NCI-H1694 (cell line): ENCODE measurements at regions not wholly inside any gene's neighbourhood (a gene's known extent, or its start where the extent isn't known, plus 50 kb on each side); places are given as distances from the start of the nearest gene placed in this dataset.

Source experiments
- DNase-seq: peaks from one replicate; lab custom pipeline; 2025; lab: John Stamatoyannopoulos, UW

DNA sequence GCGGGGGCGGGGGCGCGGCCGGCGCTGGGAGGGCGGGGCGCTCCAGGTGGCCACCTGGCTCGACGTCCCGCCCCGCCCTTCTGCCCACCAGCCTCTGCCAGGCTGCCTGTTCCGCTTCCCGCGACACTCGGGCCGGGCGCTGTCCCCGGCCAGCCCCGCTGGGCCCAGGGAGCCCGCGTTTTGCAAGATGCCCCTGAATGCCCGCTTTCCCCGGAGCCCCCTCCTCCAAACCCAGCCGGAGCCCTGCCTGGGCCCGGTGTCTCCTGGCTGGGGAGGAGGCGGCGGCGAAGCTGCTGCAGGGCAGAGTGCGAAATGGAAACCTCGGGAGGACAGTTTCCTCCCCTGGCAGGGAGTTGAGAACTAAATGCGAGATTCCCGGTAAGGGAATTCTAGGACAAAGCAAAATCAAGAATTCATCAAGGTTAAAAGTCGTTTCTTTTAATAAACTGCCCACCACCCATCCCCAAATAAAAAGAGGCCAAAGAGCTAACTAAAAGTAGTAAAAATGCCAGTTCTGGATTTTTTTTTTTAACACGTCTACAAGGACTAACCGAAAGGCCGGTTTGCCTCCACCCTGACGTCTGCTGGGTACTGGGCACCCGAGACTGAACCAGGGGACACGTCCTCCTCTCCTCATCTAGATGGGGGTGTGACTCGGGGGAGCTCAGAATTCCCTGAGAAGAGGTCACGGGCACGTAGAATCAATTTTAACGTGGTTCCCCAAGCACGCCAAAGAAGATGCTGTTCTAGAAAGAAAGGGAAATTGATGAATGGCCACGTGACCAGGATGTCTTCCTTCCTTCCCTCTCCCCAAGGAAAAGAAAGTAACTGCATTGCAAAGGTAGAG is 200.4 kb upstream of the NFE2L3 start:
- DNase-seq, result no peak

DNA sequence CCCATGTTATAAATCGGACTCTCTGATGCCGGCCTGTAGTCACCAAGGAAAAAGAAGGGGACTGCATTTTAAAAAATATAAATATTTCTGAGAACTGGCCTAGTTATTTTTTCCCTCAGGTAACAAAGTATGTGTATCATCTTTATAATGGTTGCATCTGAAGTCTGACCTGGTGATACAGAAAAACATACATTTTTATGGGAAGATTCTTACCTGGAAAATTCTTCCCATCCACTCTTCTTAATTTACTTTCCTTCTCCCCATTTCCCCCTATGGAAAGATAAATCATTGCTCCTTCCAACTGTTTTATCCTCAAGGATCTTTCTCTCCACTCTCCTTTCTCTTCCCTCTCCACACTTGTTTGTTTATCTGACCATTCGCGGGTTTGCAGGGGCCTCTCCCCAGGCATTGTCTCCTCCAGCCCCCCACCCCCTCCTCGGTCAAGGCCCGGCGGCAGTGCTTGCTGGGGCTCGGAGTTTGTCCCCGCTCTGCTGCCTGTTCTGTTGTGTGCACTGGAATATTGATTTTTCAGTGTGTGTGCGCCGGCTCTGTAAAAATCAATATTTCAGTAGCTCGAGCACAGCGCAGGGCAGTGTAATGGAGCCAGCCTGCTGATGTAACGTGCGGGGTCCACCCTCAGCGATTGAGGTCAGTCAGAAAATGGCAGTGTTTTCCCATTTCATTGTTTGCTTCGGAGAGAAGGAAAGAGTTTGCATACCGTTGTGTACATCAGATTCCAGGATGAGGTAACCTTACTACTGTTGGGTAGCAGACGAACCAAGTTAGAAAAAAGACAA is 199.5 kb upstream of the NFE2L3 start:
- DNase-seq, result no peak

DNA sequence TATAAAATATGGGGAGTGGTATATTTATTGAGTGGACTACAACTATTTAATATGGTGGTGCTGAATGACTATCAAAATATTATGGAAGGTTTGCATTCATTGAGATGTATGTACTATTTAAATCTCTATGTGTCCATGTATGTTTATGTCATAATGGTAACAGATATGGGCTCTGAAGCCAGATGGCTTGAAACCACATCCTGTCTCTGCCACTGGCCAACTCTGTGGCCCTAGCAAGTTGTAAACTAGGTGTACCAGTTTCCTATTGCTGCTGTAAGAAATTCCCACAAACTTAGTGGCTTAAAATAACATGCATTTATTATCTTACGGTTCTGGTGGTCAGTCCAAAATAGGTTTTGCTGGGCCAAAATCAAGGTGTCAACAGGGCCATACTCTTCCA is 198.1 kb upstream of the NFE2L3 start:
- DNase-seq, result no peak

DNA sequence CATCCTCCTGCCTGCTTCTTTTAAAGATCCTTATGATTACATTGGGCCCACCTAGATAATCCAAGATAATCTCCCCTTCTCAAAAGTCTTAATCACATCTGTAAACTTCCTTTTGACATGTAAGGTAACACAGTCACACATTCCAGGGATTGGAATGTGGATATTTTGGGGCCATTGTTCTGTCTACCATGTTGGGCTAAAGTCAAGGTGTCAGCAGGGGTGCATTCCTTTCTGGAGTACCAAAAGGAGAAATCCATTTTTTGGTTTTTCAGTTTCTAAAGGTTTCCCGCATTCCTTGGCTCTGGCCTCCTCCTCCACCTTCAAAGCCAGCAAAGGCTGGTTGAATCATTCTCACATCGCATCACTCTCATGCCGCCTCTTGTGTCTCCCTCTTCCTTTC is 197.6 kb upstream of the NFE2L3 start:
- no peak for DNase-seq

DNA sequence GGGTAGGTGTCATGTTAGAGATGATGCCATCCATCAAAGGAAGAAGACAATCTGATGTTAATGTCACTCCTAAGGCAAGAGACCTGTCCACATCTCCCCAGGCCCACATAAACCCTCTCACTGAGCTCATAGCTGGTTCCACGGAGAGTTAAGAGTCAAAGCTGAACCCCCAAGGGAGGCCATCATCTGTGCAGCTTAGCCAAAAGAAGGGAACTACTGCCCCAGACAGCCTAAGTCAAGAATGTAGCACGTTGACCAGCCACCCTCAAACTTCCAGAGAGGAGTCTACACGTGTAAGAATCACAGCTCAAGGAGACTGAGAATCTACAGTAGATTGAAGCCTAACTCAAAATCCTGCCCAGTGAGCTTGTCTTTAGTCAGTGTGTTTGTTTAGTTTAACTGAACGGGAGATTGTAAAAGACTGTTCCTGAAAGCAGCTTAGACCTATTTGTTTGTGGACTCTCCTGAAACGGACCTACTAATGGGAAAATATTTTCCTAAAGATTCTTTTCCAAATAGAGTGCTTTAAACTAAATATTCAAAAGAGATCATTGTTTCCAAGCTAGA is 192.7 kb upstream of the NFE2L3 start:
- DNase-seq, result no peak

DNA sequence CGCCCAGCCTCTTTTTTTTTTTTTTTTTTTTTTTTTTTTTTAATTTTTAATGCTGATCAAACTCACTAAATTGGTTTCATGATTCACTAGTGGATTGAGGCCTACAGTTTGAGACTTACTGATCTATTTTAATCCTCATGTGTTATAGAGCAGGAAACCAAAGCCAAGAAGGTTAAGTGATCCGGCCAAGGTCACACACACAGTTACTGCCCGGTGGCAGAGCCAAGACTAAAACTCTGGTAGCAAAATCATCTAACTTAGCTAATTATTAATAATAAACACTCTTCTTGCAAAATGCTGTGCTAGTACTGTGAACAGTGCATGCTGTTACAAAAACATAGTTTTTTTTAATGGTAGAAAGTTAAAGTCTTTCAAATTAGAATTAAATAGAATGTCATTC is 188.3 kb upstream of the NFE2L3 start:
- no peak for DNase-seq

DNA sequence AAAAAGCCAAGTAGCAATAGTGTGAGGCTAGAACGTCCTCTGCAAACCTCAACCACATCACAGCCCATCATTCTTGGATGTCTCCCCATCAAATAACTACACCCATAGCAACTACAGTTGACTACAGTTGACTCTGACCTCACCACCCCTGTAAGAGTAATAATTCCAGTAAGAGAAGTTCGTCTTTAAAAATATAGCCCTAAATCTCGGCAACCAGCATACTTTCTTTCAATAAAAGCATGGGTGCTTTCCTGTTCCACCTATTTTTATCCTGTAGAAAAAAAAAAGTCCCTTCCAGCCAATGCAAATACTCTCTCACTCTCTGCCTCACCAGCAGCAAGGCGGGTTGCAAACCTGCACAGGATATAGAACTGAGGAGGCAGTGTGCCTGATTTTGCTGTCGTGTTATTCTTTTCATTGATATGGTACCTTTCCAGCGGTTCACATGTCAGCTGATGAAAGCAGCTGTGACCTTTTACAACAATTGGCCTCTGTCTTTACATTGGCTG is 187.5 kb upstream of the NFE2L3 start:
- DNase-seq, result no peak

DNA sequence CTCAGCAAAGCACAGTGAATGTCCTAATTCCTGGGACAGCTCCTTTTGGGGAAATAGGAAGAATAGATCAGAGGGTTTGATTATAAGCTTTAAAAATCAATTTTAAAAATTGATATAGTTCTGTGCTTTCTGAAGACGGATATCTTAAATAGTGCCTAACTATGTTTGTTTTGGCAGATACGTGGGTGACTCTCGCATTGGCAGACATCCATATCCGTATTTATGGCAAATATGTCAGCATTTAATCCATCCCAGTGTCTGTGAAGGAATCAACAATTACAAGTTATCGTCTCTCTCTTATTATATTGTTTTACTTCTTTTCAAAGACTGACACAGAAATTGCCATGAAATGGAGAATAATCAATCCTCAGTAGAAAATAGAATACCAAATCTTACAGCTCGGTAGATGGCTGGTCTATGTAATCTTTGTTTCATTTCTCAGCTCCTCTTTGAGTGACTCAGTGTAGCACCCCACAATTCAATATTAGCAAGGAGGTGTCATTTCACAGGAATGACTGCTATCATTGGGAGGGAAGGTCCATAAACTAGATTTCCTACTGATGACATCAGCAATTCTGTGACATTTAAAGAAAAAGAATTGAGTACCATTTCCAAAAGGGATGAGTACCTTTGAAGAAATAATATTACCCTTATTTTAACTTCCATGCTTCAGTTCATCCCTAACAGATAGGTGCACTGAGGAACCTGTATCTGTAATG is 186.4 kb upstream of the NFE2L3 start:
- peak; percentile 9 for DNase-seq

DNA sequence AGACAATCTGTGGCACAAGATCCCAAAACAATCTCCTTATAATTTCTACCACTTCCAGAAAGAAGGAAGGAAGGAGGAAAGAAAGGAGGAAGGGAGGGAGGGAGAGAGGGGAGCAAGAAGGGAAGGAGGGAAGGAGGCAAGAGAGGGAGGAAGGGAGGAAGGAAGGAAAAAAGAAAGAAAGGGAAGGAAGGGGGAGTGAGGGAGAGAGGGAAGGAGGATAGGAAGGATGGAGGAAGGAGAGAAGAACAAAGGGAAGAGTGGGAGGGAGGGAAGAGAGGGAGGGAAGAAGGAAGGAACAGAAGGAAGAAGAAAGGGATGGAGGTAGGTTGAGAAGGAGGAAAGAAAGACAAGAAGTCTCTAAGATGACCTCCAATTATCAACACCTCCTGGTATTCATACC is 185.5 kb upstream of the NFE2L3 start:
- no peak for DNase-seq

DNA sequence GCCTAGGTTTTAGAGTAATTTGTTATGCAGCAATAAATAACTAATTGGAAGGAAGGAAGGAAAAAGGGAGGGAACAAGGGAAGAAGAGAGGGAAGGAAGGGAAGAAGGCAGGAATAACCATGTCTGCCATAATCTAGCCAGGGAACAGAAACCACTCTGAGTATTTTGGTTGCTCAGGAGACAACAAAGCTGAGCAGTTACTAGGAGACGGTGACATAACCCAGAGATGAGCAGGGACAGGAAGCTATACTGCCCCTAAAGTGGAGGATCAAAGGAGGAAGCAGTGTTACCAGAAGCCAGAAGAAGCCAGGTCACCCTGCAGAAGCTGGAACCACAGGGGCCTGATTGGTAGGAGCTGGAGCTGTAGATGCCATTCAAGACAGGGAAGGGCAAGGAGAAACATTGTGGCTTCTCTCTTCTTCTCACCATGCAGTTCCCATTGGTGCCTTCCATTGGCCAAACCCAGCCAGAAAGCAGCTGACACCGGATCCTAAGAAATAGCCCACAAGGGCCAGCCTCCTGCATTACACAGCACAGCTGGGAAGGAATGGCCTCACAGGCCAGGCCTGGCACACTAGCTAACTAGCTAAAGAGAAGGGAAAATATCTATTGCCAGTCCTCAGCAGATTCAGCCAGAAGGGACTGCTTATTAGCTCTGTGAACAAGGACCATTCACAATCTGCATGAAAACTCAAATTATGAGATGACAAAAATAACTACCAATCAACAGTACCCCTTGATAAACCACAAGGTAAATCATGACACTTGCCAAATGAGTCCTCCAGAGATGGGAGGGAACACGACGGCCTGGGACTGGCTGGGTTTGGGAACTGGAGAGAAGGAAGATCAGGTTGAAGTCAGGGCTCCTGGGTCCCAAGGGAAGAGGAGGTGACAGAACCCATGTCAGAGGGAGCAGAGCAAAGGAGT is 184.5 kb upstream of the NFE2L3 start:
- DNase-seq, result no peak

DNA sequence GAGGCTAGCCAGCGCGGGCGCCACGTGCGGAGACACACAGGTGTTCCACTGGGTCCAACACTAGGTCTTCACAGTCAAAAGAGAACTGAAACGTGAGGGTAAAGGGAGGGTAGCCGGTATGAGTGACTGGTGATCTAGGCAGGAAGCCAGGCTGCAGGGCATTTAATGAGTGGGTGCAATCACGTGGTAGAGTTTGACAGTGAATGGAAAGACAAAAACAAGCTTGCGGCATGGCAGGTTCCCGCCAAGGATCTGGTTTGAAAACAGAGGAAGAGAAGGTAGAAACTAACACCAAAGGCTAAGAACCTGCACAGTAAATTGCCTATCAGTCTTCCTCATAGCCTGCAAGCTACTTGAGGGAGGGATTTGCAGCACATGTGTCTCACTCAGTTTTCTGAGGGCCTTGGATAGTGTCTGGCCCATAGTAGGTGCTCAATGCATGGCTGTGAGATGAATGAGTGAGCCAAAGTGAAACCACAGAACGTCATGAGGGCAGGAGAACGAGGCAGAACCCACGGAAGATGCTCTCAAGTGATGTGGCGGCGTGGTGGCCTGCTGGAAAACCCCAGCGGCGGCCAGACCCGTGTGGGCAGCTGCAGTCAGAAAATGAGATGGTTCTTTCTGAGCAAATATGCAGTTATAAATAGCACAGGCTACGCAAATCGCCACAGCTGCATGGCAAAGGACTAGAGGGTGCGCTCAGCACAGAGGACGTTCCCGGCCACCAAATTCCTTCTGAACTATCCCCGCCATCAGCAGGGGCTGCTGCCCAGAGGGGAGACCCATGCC is 183.6 kb upstream of the NFE2L3 start:
- DNase-seq, result no peak

DNA sequence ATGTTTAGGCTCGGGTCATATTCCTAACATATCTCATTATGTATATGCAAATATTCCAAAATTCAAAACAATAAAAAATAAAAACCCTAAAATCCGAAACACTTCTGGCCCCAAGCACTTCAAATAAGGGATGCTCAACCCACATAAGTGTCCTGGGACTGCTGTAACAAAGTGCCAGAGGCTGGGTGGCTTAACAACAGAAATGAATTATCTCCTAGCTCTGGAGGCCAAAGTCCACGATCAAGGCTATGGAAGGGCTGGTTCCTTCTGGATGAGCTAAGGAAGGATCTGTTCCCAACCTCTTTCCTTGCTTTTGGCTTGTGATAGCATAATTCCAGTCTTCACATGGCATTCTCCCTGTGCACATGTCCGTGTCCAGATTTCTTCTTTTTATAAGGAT is 181.6 kb upstream of the NFE2L3 start:
- DNase-seq, result no peak

DNA sequence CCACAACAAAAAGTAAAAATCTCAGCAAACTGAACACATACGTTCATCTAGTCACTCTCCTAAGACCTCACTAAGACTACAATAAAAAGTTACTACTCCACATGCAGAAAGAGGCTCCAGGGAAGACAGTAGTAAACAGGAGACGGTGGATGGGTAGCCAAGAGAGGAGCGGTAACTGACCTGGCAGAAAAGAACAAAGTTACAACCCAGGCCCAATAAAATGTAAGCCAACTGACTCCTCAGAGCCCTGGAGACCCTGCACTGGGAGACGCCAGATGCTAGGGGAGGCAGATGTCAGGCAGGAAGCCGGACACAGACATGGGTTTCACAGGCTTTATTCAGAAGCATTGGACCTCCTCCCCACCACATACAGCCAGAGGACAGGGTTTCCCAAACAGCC is 181.1 kb upstream of the NFE2L3 start:
- no peak for DNase-seq

DNA sequence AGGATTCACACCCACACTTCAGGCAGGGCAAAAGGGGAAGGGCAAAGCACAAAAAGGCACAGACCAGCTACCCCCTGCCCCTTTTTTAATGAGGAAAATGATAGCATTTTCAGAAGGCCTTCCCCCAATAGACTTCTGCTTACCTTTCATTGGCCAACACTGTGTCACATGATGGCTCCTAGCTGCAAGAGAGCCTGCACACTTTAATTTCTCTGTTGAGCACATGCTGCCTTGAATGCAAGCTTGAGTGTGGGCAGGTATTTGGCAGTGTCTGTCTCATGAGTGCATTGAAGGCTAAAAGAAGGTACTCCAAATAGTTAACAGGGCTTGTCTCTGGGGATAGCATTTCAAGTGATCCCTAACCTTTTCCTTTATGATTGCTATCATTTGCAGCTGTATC is 175.4 kb upstream of the NFE2L3 start:
- DNase-seq, result no peak

DNA sequence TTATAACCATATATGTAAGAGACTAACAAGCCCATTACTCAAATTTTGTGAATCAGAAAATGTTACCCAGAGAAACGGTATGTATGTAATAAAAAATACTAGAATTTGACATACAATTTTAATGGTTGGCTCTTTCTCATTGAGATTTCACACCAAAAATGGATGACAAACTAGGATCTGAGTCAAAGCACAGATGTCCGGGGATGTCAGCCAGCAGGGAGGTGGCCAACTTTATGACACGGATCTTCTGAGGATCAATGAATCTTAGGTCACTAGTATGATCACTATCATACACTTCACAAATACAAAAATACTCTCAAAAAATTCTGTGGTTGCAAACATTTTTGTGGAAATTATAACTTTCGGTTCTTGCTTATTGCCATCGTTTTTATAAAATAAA is 173.5 kb upstream of the NFE2L3 start:
- DNase-seq, result no peak

DNA sequence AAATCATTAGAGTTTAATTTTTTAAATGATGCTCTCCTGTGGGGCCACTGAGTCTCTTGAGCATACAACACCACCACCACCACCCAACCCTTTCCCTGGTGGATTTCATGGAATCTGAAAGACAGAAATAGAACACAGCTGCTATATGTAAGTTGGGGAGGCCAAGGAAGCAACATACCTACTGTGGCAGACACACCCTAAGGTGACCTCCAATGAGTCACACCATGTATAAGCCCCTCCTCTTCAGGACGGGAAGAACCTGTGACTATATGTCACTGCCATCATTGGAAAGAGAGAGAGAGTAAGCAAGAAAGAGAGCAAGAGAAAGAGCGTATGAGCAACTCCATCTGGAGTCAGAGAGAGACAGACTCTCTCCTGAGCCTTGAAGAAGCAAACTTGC is 172.4 kb upstream of the NFE2L3 start:
- no peak for DNase-seq

DNA sequence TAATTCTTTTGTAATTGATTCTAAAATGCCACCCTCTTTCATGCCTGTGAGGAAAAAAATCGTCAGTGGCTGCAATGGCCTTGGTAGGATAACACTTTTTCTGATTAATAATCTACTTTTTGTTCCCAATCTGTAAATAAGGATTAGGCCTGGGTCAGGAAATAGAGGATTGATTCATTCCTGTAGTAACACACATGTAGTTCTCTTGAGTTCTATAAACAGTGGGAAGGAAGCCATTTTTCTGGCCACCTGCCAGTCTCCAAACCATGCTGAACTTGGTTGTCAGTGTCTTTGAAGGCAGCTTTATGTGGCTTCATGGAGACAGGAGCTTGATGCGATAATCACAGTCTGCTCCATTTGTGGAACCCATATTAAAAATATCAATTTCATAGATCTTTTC is 169.3 kb upstream of the NFE2L3 start:
- DNase-seq, result no peak

DNA sequence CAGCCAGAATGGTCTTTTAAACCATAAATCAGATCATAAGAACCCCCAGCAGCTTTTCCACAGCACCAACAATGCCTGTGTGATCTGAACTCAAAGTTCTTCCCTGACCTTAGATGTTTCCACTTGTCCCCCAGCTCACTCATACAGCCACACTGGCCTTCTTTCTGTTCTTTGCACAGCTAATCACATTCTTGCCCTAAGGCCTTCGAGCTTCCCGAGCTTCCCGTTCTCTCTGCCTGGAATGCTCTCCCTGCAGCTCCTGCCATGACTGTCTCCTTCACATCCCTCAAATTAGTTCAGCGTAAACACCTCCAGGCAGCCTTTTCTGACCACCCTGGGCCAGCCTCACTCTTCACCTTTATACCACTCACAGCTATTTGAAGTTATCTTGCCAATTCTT is 166.8 kb upstream of the NFE2L3 start:
- no peak for DNase-seq

DNA sequence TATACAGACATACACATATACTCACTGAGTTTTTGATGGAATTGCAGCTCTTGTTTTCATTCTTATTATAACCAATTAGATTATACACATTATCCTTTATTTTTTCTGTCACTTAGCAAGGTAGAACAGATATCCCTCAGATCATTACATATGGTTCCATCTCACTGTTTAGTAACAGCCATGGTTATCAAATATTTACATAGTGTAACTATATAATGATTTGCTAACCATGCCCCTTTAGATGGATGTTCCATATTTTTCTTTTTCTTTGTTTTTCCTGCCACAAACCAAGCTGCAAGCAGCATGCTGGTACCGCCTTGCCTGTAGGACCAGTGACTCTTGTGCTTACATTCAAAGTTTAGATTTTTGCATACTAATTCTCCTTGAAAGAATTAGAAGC is 163.4 kb upstream of the NFE2L3 start:
- DNase-seq, result no peak

DNA sequence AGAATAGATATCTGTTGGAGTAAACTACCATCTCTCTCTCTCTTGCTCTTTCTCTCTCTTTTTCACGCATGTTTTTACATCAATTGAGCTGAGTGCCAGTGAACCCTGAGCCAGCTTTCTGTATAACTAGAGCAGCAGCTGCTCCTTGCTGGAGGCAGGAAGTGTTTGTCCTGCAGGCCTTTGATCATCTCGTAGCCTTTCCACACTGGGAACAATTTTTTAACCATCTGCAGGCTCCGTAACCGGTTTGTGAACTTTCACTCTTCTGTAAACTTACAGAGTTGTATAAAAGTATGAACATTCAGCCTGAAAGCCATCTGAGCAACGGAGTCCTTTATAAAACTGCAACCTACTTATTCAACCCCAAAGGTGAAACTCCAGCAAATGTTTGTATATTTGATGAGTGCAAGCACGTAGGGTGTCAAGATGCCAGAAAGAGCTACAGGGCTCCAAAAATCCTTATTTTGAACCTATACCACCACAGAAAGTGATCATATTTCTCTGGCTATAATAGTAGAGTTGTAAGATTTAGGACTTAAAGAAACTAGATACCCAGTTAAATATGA is 162.8 kb upstream of the NFE2L3 start:
- DNase-seq, result no peak
